ENCODE measurements at regions not wholly inside any gene's neighbourhood (a gene's known extent, or its start where the extent isn't known, plus 50 kb on each side); places are given as distances from the start of the nearest gene placed in this dataset.

DNA sequence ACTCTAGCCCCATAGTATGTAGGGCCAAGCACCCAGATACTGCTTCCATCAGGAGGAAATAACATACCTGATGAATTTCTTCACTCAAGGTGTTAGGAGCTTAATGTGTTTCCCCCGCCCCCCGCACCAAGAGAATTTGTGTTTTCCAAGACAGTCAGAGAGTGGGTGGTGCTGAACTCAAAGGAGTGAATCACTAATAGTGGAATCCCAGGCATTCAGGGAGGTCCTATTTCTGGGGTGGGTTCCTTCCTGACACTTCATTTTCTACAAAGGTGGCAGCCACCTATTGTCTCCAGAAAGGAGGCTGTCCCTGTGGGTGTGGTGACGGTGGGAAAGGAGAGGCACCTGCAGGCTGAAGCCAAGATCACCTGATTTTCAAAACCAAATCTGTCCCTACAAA is 50.8 kb upstream of the ELF5 start:
- no CpG with 5 or more reads among the region's 3 CpGs for WGBS (ENCODE audit: insufficient coverage)
- Mint-ChIP-seq H3K36me3 (no peaks in the 10 kb centered on the region), H3K4me1 (no peaks in the 10 kb centered on the region), H3K9me3 (no peaks in the 10 kb centered on the region), H3K27ac (no peak overlapping the region), H3K27me3 (ENCODE audit: low read depth in 3 of 3) (peaks cover 10 to 30% (median 11%) of the 10 kb centered on the region in 3 donors), H3K4me3 (no peak overlapping the region)
- TF ChIP-seq, protein P1, sequence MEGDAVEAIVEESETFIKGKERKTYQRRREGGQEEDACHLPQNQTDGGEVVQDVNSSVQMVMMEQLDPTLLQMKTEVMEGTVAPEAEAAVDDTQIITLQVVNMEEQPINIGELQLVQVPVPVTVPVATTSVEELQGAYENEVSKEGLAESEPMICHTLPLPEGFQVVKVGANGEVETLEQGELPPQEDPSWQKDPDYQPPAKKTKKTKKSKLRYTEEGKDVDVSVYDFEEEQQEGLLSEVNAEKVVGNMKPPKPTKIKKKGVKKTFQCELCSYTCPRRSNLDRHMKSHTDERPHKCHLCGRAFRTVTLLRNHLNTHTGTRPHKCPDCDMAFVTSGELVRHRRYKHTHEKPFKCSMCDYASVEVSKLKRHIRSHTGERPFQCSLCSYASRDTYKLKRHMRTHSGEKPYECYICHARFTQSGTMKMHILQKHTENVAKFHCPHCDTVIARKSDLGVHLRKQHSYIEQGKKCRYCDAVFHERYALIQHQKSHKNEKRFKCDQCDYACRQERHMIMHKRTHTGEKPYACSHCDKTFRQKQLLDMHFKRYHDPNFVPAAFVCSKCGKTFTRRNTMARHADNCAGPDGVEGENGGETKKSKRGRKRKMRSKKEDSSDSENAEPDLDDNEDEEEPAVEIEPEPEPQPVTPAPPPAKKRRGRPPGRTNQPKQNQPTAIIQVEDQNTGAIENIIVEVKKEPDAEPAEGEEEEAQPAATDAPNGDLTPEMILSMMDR (IDR thresholded peaks at IDR 0.05), result no peak
- Histone ChIP-seq H3K4me1 (ENCODE audit: control insufficient read depth in 1 of 2, insufficient read depth in 2 of 2, low read length in 2 of 2) (no peaks in the 10 kb centered on the region), H3K9me3 (replicated peaks in 1 of 2; ENCODE audit: control insufficient read depth in 1 of 2, insufficient read depth in 1 of 2, low read length in 2 of 2) (no peaks in the 10 kb centered on the region), H3K4me3 (replicated peaks in 1 of 3; ENCODE audit: low read depth in 2 of 3, low read length in 3 of 3) (no peak overlapping the region), H3K27ac (ENCODE audit: low read depth in 1 of 2, low read length in 2 of 2) (no peak overlapping the region), H3K9ac (ENCODE audit: insufficient read depth, low read length, poor library complexity, severe bottlenecking) (no peak overlapping the region), H3K36me3 (replicated peaks in 1 of 2; ENCODE audit: control insufficient read depth in 1 of 2, insufficient read depth in 2 of 2, low read length in 2 of 2) (no peaks in the 10 kb centered on the region), H3K4me2 (replicated peaks; ENCODE audit: extremely low read depth, low read length, poor library complexity, severe bottlenecking) (no peak overlapping the region), H2AFZ (ENCODE audit: insufficient read depth, low read depth, low read length, poor library complexity, severe bottlenecking) (no peak overlapping the region), H3K27me3 (ENCODE audit: control insufficient read depth in 2 of 2, insufficient read depth in 2 of 2, low read length in 2 of 2) (peaks cover 0 to 3% of the 10 kb centered on the region in 2 donors), H4K20me1 (ENCODE audit: insufficient read depth, low read length) (no peaks in the 10 kb centered on the region), H3K79me2 (ENCODE audit: insufficient read depth, low read length) (no peaks in the 10 kb centered on the region)
- DNase-seq, result no peak
- intact Hi-C loops (cut with micrococcal nuclease), result no loop called here

DNA sequence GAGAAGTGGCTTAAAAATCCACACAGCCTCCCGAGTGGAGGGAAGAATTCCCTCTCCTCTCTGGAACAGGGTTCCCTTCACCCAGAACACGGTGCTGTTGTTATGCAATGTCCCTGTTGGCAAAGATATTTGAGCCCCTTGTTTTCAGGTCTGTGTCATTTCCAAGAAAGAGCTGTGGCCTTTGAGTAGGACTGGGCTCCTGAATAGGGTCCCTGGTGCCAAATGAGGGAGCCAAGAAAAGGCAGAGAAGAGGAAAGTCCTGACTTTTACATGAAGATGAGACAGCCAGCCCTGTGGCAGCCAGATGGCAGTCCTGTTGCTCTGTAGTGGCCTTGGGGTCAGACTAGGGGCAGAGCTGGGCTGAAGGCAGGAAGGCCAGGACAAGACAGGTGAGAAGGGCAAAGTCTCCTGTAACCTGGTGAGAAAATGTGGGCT is 51.2 kb upstream of the ELF5 start:
- H3K9me3 ChIP-seq (replicated peaks in 1 of 2; ENCODE audit: control insufficient read depth in 1 of 2, insufficient read depth in 1 of 2, low read length in 2 of 2), result no peaks in the 10 kb centered on the region
- H3K79me2 ChIP-seq (ENCODE audit: insufficient read depth, low read length), result no peaks in the 10 kb centered on the region
- H3K4me3 ChIP-seq (replicated peaks in 1 of 3; ENCODE audit: low read depth in 2 of 3, low read length in 3 of 3), result no peak overlapping the region
- H2AFZ ChIP-seq (ENCODE audit: insufficient read depth, low read depth, low read length, poor library complexity, severe bottlenecking), result no peak overlapping the region
- no peak overlapping the region for H3K4me3 Mint-ChIP-seq
- 20% methylated on average over 1 of the region's 2 CpGs for WGBS (ENCODE audit: insufficient coverage)
- intact Hi-C loops (cut with micrococcal nuclease), result no loop called here
- H3K4me1 Mint-ChIP-seq, result no peaks in the 10 kb centered on the region
- no peak for DNase-seq
- no peaks in the 10 kb centered on the region for H4K20me1 ChIP-seq (ENCODE audit: insufficient read depth, low read length)
- TF ChIP-seq, protein P1 (IDR thresholded peaks at IDR 0.05), result no peak
- H3K36me3 Mint-ChIP-seq, result no peaks in the 10 kb centered on the region
- H3K9ac ChIP-seq (ENCODE audit: insufficient read depth, low read length, poor library complexity, severe bottlenecking), result no peak overlapping the region
- no peak overlapping the region for H3K27ac Mint-ChIP-seq
- H3K36me3 ChIP-seq (replicated peaks in 1 of 2; ENCODE audit: control insufficient read depth in 1 of 2, insufficient read depth in 2 of 2, low read length in 2 of 2), result no peaks in the 10 kb centered on the region
- H3K4me2 ChIP-seq (replicated peaks; ENCODE audit: extremely low read depth, low read length, poor library complexity, severe bottlenecking), result no peak overlapping the region
- no peaks in the 10 kb centered on the region for H3K4me1 ChIP-seq (ENCODE audit: control insufficient read depth in 1 of 2, insufficient read depth in 2 of 2, low read length in 2 of 2)
- peaks cover 0 to 3% of the 10 kb centered on the region in 2 donors for H3K27me3 ChIP-seq (ENCODE audit: control insufficient read depth in 2 of 2, insufficient read depth in 2 of 2, low read length in 2 of 2)
- H3K9me3 Mint-ChIP-seq, result no peaks in the 10 kb centered on the region
- H3K27ac ChIP-seq (ENCODE audit: low read depth in 1 of 2, low read length in 2 of 2), result no peak overlapping the region
- H3K27me3 Mint-ChIP-seq (ENCODE audit: low read depth in 3 of 3), result peaks cover 10 to 29% (median 11%) of the 10 kb centered on the region in 3 donors

Data from CD14-positive monocyte (primary cell).